HG02623 (cell line): ENCODE measurements at regions not wholly inside any gene's neighbourhood (a gene's known extent, or its start where the extent isn't known, plus 50 kb on each side); places are given as distances from the start of the nearest gene placed in this dataset.
"Not testable (repeated sequence)": the region's sequence is repeated elsewhere in the genome, so short reads cannot be mapped to it uniquely, and the experiment has no call there.

Source experiments
- ATAC-seq: cut with Tn5 transposase; IDR thresholded peaks from one replicate; pipeline ENCODE4 v1.9.1; 2021; ENCODE audit warnings: moderate library complexity; ENCODE audit not compliant: unreplicated experiment

GRCh38 chr3:30541156-30541555, 65.2 kb upstream of the TGFBR2 start:
- ATAC-seq = not testable (repeated sequence)

GRCh38 chr3:30542897-30543296, 63.5 kb upstream of the TGFBR2 start:
- no peak for ATAC-seq

- ATAC-seq = no peak
These were observed 61.6 kb upstream of the TGFBR2 start for GRCh38 chr3:30544812-30545211.

- no peak for ATAC-seq
These were observed 59.5 kb upstream of the TGFBR2 start for GRCh38 chr3:30546934-30547333.

GRCh38 chr3:30547716-30548115, 58.7 kb upstream of the TGFBR2 start:
- no peak for ATAC-seq

- peak; percentile 38 for ATAC-seq
These were observed 57.8 kb upstream of the TGFBR2 start for GRCh38 chr3:30548600-30548999.

GRCh38 chr3:30549600-30549999, 56.8 kb upstream of the TGFBR2 start:
- no peak for ATAC-seq

- no peak for ATAC-seq
These were observed 56.2 kb upstream of the TGFBR2 start for GRCh38 chr3:30550246-30550645.

GRCh38 chr3:30551266-30551665, 55.1 kb upstream of the TGFBR2 start:
- no peak for ATAC-seq

GRCh38 chr3:30551927-30552326, 54.5 kb upstream of the TGFBR2 start:
- no peak for ATAC-seq

GRCh38 chr3:30553641-30554316, 52.6 kb upstream of the TGFBR2 start:
- ATAC-seq = no peak

GRCh38 chr3:30554317-30554690, 52.1 kb upstream of the TGFBR2 start:
- no peak for ATAC-seq

GRCh38 chr3:30555968-30556367, 50.4 kb upstream of the TGFBR2 start:
- no peak for ATAC-seq
